Activated CD8-positive, alpha-beta T cell treated with anti-CD3 and anti-CD28 coated beads for 36 hours (primary cell): ENCODE measurements at regions not wholly inside any gene's neighbourhood (a gene's known extent, or its start where the extent isn't known, plus 50 kb on each side); places are given as distances from the start of the nearest gene placed in this dataset.

Source experiments
- ATAC-seq: fragments of 200-7000 bp; cut with Tn5 transposase; one replicate; pipeline ENCODE4 v1.10.0; 2021; ENCODE audit warnings: mild to moderate bottlenecking, moderate library complexity
- CTCF ChIA-PET: fragments of 350-600 bp; sonication (Branson Sonifier 250); formaldehyde crosslinking; loops from one replicate; lab custom pipeline; 2021; ENCODE audit warnings: antibody characterized with exemption; lab: Charles Lee
- POLR2A ChIA-PET: fragments of 350-600 bp; sonication (Branson Sonifier 250); formaldehyde crosslinking; loops from one replicate; lab custom pipeline; 2021; ENCODE audit warnings: antibody characterized with exemption; lab: Charles Lee
- DNase-seq: peaks from one replicate; pipeline ENCODE4 v3.0.0-alpha.2; 2020
- H3K27ac Mint-ChIP-seq: one replicate; pipeline ENCODE4 v1.8.0; 2021; ENCODE audit warnings: mild to moderate bottlenecking, mixed read lengths
- H3K27me3 Mint-ChIP-seq: one replicate; pipeline ENCODE4 v1.8.0; 2021; ENCODE audit warnings: mixed read lengths
- H3K36me3 Mint-ChIP-seq: one replicate; pipeline ENCODE4 v1.8.0; 2021; ENCODE audit warnings: low read depth, mixed read lengths
- H3K4me1 Mint-ChIP-seq: one replicate; pipeline ENCODE4 v1.8.0; 2021; ENCODE audit warnings: low read depth, mixed read lengths
- H3K4me3 Mint-ChIP-seq: one replicate; pipeline ENCODE4 v1.8.0; 2021; ENCODE audit warnings: mild to moderate bottlenecking, moderate library complexity, mixed read lengths
- H3K9me3 Mint-ChIP-seq: one replicate; pipeline ENCODE4 v1.8.0; 2021; ENCODE audit warnings: mixed read lengths
- CTCF ChIP-seq: fragments of 200-600 bp; IDR thresholded peaks from one replicate; pipeline ENCODE4 v1.8.0; 2022; ENCODE audit warnings: antibody characterized with exemption, mild to moderate bottlenecking
- intact Hi-C: fragments of 100-400 bp; cut with micrococcal nuclease; formaldehyde crosslinking; loops from one replicate; pipeline ENCODE4 v1.10.0; 2022

- Mint-ChIP-seq H3K4me1 (no peaks in the 10 kb centered on the region), H3K27ac (no peak overlapping the region), H3K27me3 (peaks cover 4% of the 10 kb centered on the region), H3K9me3 (no peaks in the 10 kb centered on the region), H3K4me3 (no peak overlapping the region), H3K36me3 (no peaks in the 10 kb centered on the region)
- ChIA-PET CTCF (no interaction called here), POLR2A (no interaction called here)
- no peak for TF ChIP-seq CTCF
- DNase-seq: no peak
- no peak for ATAC-seq
- intact Hi-C loops: no loop called here
Observed at GRCh38 chr6:71127374-71127773, 161.2 kb upstream of the OGFRL1 start.

GRCh38 chr6:71130277-71130676 is 158.3 kb upstream of the OGFRL1 start:
- no peak for ATAC-seq
- H3K36me3 Mint-ChIP-seq: no peaks in the 10 kb centered on the region
- POLR2A ChIA-PET: no interaction called here
- intact Hi-C loops: no loop called here
- H3K9me3 Mint-ChIP-seq: no peaks in the 10 kb centered on the region
- H3K27ac Mint-ChIP-seq: no peak overlapping the region
- H3K27me3 Mint-ChIP-seq: peaks cover 4% of the 10 kb centered on the region
- CTCF ChIA-PET: no interaction called here
- DNase-seq: no peak
- H3K4me1 Mint-ChIP-seq: no peaks in the 10 kb centered on the region
- no peak for TF ChIP-seq CTCF
- H3K4me3 Mint-ChIP-seq: no peak overlapping the region

- H3K9me3 Mint-ChIP-seq: no peaks in the 10 kb centered on the region
- H3K36me3 Mint-ChIP-seq: no peaks in the 10 kb centered on the region
- DNase-seq (no peak), ATAC-seq (no peak)
- H3K4me3 Mint-ChIP-seq: no peak overlapping the region
- peaks cover 6% of the 10 kb centered on the region for H3K27me3 Mint-ChIP-seq
- ChIA-PET POLR2A (no interaction called here), CTCF (no interaction called here)
- intact Hi-C loops: no loop called here
- no peaks in the 10 kb centered on the region for H3K4me1 Mint-ChIP-seq
- TF ChIP-seq CTCF: no peak
- no peak overlapping the region for H3K27ac Mint-ChIP-seq
Observed at GRCh38 chr6:71134929-71135642, 153.5 kb upstream of the OGFRL1 start.

- Mint-ChIP-seq H3K9me3 (peaks cover 5% of the 10 kb centered on the region), H3K27ac (no peak overlapping the region), H3K36me3 (no peaks in the 10 kb centered on the region), H3K4me3 (no peak overlapping the region), H3K4me1 (no peaks in the 10 kb centered on the region), H3K27me3 (peaks cover 6% of the 10 kb centered on the region)
- no peak for DNase-seq
- no peak for ATAC-seq
- POLR2A ChIA-PET: no interaction called here
- CTCF ChIA-PET: no interaction called here
- no peak for TF ChIP-seq CTCF
- intact Hi-C loops: no loop called here
Observed at GRCh38 chr6:71137973-71138372, 150.6 kb upstream of the OGFRL1 start.

GRCh38 chr6:71138376-71138775 is 150.2 kb upstream of the OGFRL1 start:
- no peak for ATAC-seq
- TF ChIP-seq CTCF: no peak
- intact Hi-C loops: no loop called here
- Mint-ChIP-seq H3K4me3 (no peak overlapping the region), H3K4me1 (no peaks in the 10 kb centered on the region), H3K27ac (no peak overlapping the region), H3K36me3 (no peaks in the 10 kb centered on the region), H3K9me3 (peaks cover 5% of the 10 kb centered on the region), H3K27me3 (peaks cover 6% of the 10 kb centered on the region)
- no peak for DNase-seq
- CTCF ChIA-PET: no interaction called here
- POLR2A ChIA-PET: no interaction called here
